Immature natural killer cell (primary cell): ENCODE measurements at regions not wholly inside any gene's neighbourhood (a gene's known extent, or its start where the extent isn't known, plus 50 kb on each side); places are given as distances from the start of the nearest gene placed in this dataset.
"Not testable (repeated sequence)": the region's sequence is repeated elsewhere in the genome, so short reads cannot be mapped to it uniquely, and the experiment has no call there.

Experiments
- DNase-seq, 3 donors: peaks; one replicate each; pipeline ENCODE4 v3.0.0; 2022; ENCODE audit warnings: mixed read lengths in 1 of 3
- H3K27ac Mint-ChIP-seq, 6 donors: one replicate each; pipeline ENCODE4 v1.8.0; 2020; ENCODE audit warnings: mixed read lengths in 6 of 6, mild to moderate bottlenecking in 5 of 6, inconsistent platforms in 4 of 6, moderate library complexity in 3 of 6
- H3K27me3 Mint-ChIP-seq, 3 donors: one replicate each; pipeline ENCODE4 v1.8.0; 2020 to 2021; ENCODE audit warnings: low read depth in 3 of 3, mild to moderate bottlenecking in 3 of 3, mixed read lengths in 3 of 3, moderate library complexity in 3 of 3, inconsistent platforms in 1 of 3
- H3K36me3 Mint-ChIP-seq, 3 donors: one replicate each; pipeline ENCODE4 v1.8.0; 2020; ENCODE audit warnings: mixed read lengths in 3 of 3, inconsistent platforms in 2 of 3, mild to moderate bottlenecking in 2 of 3
- H3K4me1 Mint-ChIP-seq, 2 donors: one replicate each; pipeline ENCODE4 v1.8.0; 2020; ENCODE audit warnings: inconsistent platforms in 2 of 2, mild to moderate bottlenecking in 2 of 2, mixed read lengths in 2 of 2, moderate library complexity in 1 of 2
- H3K4me3 Mint-ChIP-seq, 5 donors: one replicate each; pipeline ENCODE4 v1.8.0; 2020; ENCODE audit warnings: mild to moderate bottlenecking in 5 of 5, mixed read lengths in 5 of 5, inconsistent platforms in 3 of 5, moderate library complexity in 3 of 5
- H3K9me3 Mint-ChIP-seq, 6 donors: one replicate each; pipeline ENCODE4 v1.8.0; 2020; ENCODE audit warnings: mild to moderate bottlenecking in 6 of 6, mixed read lengths in 6 of 6, inconsistent platforms in 4 of 6, moderate library complexity in 3 of 6

- Mint-ChIP-seq H3K27me3 (peaks cover 0 to 4% (median 2%) of the 10 kb centered on the region in 3 donors), H3K27ac (no peak overlapping the region), H3K4me3 (no peak overlapping the region), H3K36me3 (no peaks in the 10 kb centered on the region), H3K9me3 (no peaks in the 10 kb centered on the region), H3K4me1 (no peaks in the 10 kb centered on the region)
- DNase-seq: no peak
Measured at GRCh38 chr13:28582892-28583240, 76.1 kb upstream of the POMP start.

DNA sequence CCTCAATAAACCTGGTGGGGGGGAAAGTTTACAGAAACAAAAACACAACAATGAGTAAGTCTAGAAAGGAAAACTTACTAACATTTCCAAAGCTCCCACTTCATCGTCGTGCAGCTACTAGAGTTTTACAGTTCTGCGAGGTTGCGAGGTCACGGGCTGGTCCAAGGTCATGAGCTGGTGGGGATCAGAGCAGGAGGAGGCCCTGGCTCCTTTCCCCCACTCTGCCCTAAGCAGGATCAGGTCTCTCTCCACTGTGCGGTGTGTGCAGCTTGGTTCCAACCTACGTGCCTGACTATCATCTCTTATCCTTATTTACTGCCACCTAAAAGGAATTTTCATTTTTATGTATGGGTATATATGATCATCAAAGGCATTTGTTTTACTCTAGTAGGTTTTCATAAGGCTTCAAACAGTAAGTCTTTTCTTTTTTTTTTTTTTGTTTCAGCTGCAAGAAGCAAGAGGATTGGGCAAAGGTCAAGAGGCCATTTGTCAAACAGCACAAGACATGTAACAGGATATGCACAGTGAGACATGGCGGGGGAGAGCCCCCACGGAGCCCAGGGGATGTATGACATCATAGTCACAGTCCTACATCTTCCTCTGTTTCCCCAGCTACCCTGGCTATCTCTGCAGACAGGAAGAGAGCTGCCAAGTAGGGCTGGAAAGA, 76.6 kb upstream of the POMP start:
- H3K27ac Mint-ChIP-seq: no peak overlapping the region
- no peaks in the 10 kb centered on the region for H3K9me3 Mint-ChIP-seq
- no peaks in the 10 kb centered on the region for H3K4me1 Mint-ChIP-seq
- peaks cover 0 to 4% (median 2%) of the 10 kb centered on the region in 3 donors for H3K27me3 Mint-ChIP-seq
- DNase-seq: no peak
- H3K36me3 Mint-ChIP-seq: no peaks in the 10 kb centered on the region
- H3K4me3 Mint-ChIP-seq: no peak overlapping the region

- H3K27ac Mint-ChIP-seq: no peak overlapping the region
- H3K27me3 Mint-ChIP-seq: peaks cover 2 to 4% (median 4%) of the 10 kb centered on the region in 3 donors
- H3K4me1 Mint-ChIP-seq: no peaks in the 10 kb centered on the region
- DNase-seq: no peak
- no peaks in the 10 kb centered on the region for H3K9me3 Mint-ChIP-seq
- no peak overlapping the region for H3K4me3 Mint-ChIP-seq
- no peaks in the 10 kb centered on the region for H3K36me3 Mint-ChIP-seq
Measured at GRCh38 chr13:28581451-28581850, 77.5 kb upstream of the POMP start.

GRCh38 chr13:28579736-28580135, 79.2 kb upstream of the POMP start:
- Mint-ChIP-seq H3K27me3 (peaks cover 2 to 4% (median 3%) of the 10 kb centered on the region in 3 donors), H3K4me1 (no peaks in the 10 kb centered on the region), H3K9me3 (no peaks in the 10 kb centered on the region), H3K4me3 (no peak overlapping the region), H3K27ac (no peak overlapping the region), H3K36me3 (no peaks in the 10 kb centered on the region)
- DNase-seq: no peak

GRCh38 chr13:28579322-28579721, 79.6 kb upstream of the POMP start:
- H3K4me1 Mint-ChIP-seq: no peaks in the 10 kb centered on the region
- no peak overlapping the region for H3K27ac Mint-ChIP-seq
- H3K4me3 Mint-ChIP-seq: no peak overlapping the region
- no peaks in the 10 kb centered on the region for H3K36me3 Mint-ChIP-seq
- no peak for DNase-seq
- H3K9me3 Mint-ChIP-seq: no peaks in the 10 kb centered on the region
- H3K27me3 Mint-ChIP-seq: peaks cover 2 to 4% (median 3%) of the 10 kb centered on the region in 3 donors

DNA sequence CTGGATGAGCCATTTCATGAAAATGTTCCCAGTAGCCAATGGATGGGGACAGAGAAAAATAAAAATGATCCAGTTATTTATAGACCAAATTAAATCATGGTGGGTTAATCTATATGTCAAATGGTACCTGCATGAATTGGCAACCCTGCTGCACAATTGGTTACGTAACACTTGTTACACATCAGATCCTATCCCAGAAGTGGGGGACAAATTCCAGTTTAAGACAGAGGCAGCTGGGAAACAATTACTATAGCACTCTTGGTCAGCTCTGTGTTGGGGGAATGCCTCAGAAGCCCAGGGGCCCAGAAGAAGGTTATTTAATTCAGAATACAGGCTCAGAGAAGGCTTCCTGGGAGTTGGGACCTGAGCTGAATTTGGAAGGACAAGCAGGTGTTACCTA, 81.1 kb upstream of the FLT1 start:
- H3K27ac Mint-ChIP-seq: no peak overlapping the region
- peaks cover 0 to 4% (median 3%) of the 10 kb centered on the region in 3 donors for H3K27me3 Mint-ChIP-seq
- no peaks in the 10 kb centered on the region for H3K4me1 Mint-ChIP-seq
- no peaks in the 10 kb centered on the region for H3K9me3 Mint-ChIP-seq
- no peak overlapping the region for H3K4me3 Mint-ChIP-seq
- no peak for DNase-seq
- H3K36me3 Mint-ChIP-seq: no peaks in the 10 kb centered on the region

DNA sequence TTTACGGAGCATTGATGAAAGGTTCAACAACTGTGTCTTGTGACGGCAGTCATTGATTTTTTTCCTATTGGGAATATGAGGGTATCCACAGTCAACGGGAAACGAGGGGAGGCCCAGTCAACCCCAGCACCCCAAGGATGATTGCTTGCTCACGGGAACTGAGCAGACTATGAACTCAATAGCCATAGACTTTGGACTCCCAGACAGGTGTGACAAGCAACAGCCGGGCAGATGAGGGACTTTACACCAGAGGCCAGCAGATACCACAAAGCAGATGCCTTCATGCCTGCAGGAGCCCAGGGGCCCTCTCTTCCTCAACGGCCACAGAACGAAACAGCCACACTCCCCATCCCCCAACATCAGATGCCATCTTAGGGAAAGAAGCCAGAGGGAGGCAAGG, 80.3 kb upstream of the FLT1 start:
- no peaks in the 10 kb centered on the region for H3K4me1 Mint-ChIP-seq

GRCh38 chr13:28574617-28575142, 79.8 kb upstream of the FLT1 start:
- Mint-ChIP-seq H3K4me3 (no peak overlapping the region), H3K27ac (no peak overlapping the region), H3K27me3 (peaks cover 0 to 4% (median 3%) of the 10 kb centered on the region in 3 donors), H3K9me3 (no peaks in the 10 kb centered on the region), H3K4me1 (no peaks in the 10 kb centered on the region), H3K36me3 (no peaks in the 10 kb centered on the region)
- DNase-seq: no peak

More for the DNA sequence above, 80.3 kb upstream of the FLT1 start:
- H3K27me3 Mint-ChIP-seq: peaks cover 0 to 4% (median 3%) of the 10 kb centered on the region in 3 donors
- DNase-seq: no peak
- H3K36me3 Mint-ChIP-seq: no peaks in the 10 kb centered on the region
- H3K4me3 Mint-ChIP-seq: no peak overlapping the region
- no peaks in the 10 kb centered on the region for H3K9me3 Mint-ChIP-seq
- no peak overlapping the region for H3K27ac Mint-ChIP-seq

GRCh38 chr13:28573595-28574373, 78.9 kb upstream of the FLT1 start:
- H3K9me3 Mint-ChIP-seq: no peaks in the 10 kb centered on the region
- DNase-seq: no peak
- no peaks in the 10 kb centered on the region for H3K36me3 Mint-ChIP-seq
- peaks cover 0 to 6% (median 5%) of the 10 kb centered on the region in 3 donors for H3K27me3 Mint-ChIP-seq
- H3K4me1 Mint-ChIP-seq: no peaks in the 10 kb centered on the region
- H3K4me3 Mint-ChIP-seq: no peak overlapping the region
- no peak overlapping the region for H3K27ac Mint-ChIP-seq

GRCh38 chr13:28572871-28573270, 77.9 kb upstream of the FLT1 start:
- DNase-seq: no peak
- Mint-ChIP-seq H3K36me3 (no peaks in the 10 kb centered on the region), H3K4me3 (no peak overlapping the region), H3K27ac (no peak overlapping the region), H3K27me3 (peaks cover 0 to 10% (median 6%) of the 10 kb centered on the region in 3 donors), H3K4me1 (no peaks in the 10 kb centered on the region), H3K9me3 (no peaks in the 10 kb centered on the region)

GRCh38 chr13:28570356-28570755, 75.4 kb upstream of the FLT1 start:
- H3K36me3 Mint-ChIP-seq, H3K9me3 Mint-ChIP-seq, H3K4me1 Mint-ChIP-seq, H3K27ac Mint-ChIP-seq, DNase-seq, H3K27me3 Mint-ChIP-seq, H3K4me3 Mint-ChIP-seq: not testable (repeated sequence)

- Mint-ChIP-seq H3K27ac (no peak overlapping the region), H3K9me3 (no peaks in the 10 kb centered on the region), H3K27me3 (peaks cover 0 to 8% (median 7%) of the 10 kb centered on the region in 3 donors), H3K36me3 (no peaks in the 10 kb centered on the region), H3K4me1 (no peaks in the 10 kb centered on the region), H3K4me3 (no peak overlapping the region)
- no peak for DNase-seq
Measured at GRCh38 chr13:28569886-28570285, 75.0 kb upstream of the FLT1 start.

GRCh38 chr13:28568286-28568685, 73.4 kb upstream of the FLT1 start:
- Mint-ChIP-seq H3K36me3 (no peaks in the 10 kb centered on the region), H3K27ac (no peak overlapping the region), H3K4me3 (no peak overlapping the region), H3K9me3 (no peaks in the 10 kb centered on the region), H3K27me3 (peaks cover 0 to 8% (median 4%) of the 10 kb centered on the region in 3 donors), H3K4me1 (no peaks in the 10 kb centered on the region)
- DNase-seq: no peak

DNA sequence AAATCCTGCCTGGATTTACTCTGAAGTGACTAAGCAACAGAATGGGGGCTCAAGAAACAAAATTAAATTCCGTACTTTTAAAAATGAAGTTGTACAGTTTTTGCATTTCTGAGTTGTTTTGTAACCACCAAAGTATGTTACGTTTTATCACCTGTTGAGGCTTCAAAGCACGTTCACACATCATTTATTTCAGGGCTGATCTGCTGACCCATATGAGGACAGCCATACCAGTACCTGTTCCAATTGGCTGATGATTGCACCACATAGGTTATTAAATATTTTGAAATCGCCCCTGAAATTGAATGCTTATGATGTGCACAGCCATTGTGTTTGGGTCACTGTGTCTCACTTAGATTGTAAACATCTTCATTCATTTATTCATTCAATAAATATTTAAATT, 72.0 kb upstream of the FLT1 start:
- Mint-ChIP-seq H3K9me3 (no peaks in the 10 kb centered on the region), H3K27ac (no peak overlapping the region), H3K4me1 (no peaks in the 10 kb centered on the region), H3K4me3 (no peak overlapping the region), H3K27me3 (peaks cover 3 to 8% (median 6%) of the 10 kb centered on the region in 3 donors), H3K36me3 (no peaks in the 10 kb centered on the region)
- DNase-seq: no peak
